ENCODE measurements at regions not wholly inside any gene's neighbourhood (a gene's known extent, or its start where the extent isn't known, plus 50 kb on each side); places are given as distances from the start of the nearest gene placed in this dataset.
"Not testable (repeated sequence)": the region's sequence is repeated elsewhere in the genome, so short reads cannot be mapped to it uniquely, and the experiment has no call there.

- DNase-seq (no peak), ATAC-seq (ENCODE audit: low FRiP score) (no peak)
- no peaks in the 10 kb centered on the region for H3K27me3 ChIP-seq (ENCODE audit: control insufficient read depth in 1 of 2, insufficient read depth in 2 of 2, low read length in 1 of 2)
- intact Hi-C loops (cut with DNase I), result loop anchor here in 1 of 2 donors (5.0 kb wide), 1 partner anchor 47 kb away; a partner anchor contains a TSS
- no peak overlapping the region for H3K4me3 ChIP-seq (ENCODE audit: low read length in 2 of 2)
- H3K27ac ChIP-seq (ENCODE audit: low read depth in 1 of 2, low read length in 2 of 2), result peak overlapping the region in 1 of 2 donors; percentile 49
- no peaks in the 10 kb centered on the region for H3K36me3 ChIP-seq (ENCODE audit: control insufficient read depth in 1 of 2, insufficient read depth in 2 of 2, low read length in 1 of 2)
- WGBS, 2 donors, result 74 to 81% methylated on average over 2 of the region's 2 CpGs
- no peaks in the 10 kb centered on the region for H3K4me1 ChIP-seq (ENCODE audit: control insufficient read depth in 1 of 2, insufficient read depth in 2 of 2, low read length in 2 of 2)
- H3K9me3 ChIP-seq (ENCODE audit: control insufficient read depth, low read length), result no peaks in the 10 kb centered on the region
Measured at GRCh38 chr11:66789097-66789890, 53.9 kb upstream of the RCE1 start.

- Histone ChIP-seq H3K4me3 (ENCODE audit: low read length in 2 of 2) (no peak overlapping the region), H3K27ac (ENCODE audit: low read depth in 1 of 2, low read length in 2 of 2) (peak overlapping the region in 1 of 2 donors; percentile 49), H3K4me1 (ENCODE audit: control insufficient read depth in 1 of 2, insufficient read depth in 2 of 2, low read length in 2 of 2) (no peaks in the 10 kb centered on the region), H3K9me3 (ENCODE audit: control insufficient read depth, low read length) (no peaks in the 10 kb centered on the region), H3K27me3 (ENCODE audit: control insufficient read depth in 1 of 2, insufficient read depth in 2 of 2, low read length in 1 of 2) (no peaks in the 10 kb centered on the region), H3K36me3 (ENCODE audit: control insufficient read depth in 1 of 2, insufficient read depth in 2 of 2, low read length in 1 of 2) (no peaks in the 10 kb centered on the region)
- 5 to 9% methylated on average over 3 of the region's 3 CpGs for WGBS, 2 donors
- ATAC-seq (ENCODE audit: low FRiP score), result peak; percentile 48
- intact Hi-C loops (cut with DNase I), result loop anchor here in 1 of 2 donors (5.0 kb wide), 1 partner anchor 46 kb away; a partner anchor contains a TSS
- no peak for DNase-seq
Measured at GRCh38 chr11:66787934-66788758, 55.1 kb upstream of the RCE1 start.

GRCh38 chr11:66784575-66784974 is 55.6 kb upstream of the SPTBN2 start:
- no peaks in the 10 kb centered on the region for H3K9me3 ChIP-seq (ENCODE audit: control insufficient read depth, low read length)
- peak; percentile 64 for ATAC-seq (ENCODE audit: low FRiP score)
- no peak overlapping the region for H3K4me3 ChIP-seq (ENCODE audit: low read length in 2 of 2)

GRCh38 chr11:66782726-66783125 is 53.7 kb upstream of the SPTBN2 start:
- WGBS, 2 donors, result 96 to 100% methylated on average over 1 of the region's 1 CpG
- intact Hi-C loops (cut with DNase I), result no loop called here

More at GRCh38 chr11:66784575-66784974, 55.6 kb upstream of the SPTBN2 start:
- no peak for DNase-seq
- H3K27ac ChIP-seq (ENCODE audit: low read depth in 1 of 2, low read length in 2 of 2), result peak overlapping the region; percentile 64 to 82
- 1 to 11% methylated on average over 1 of the region's 1 CpG for WGBS, 2 donors
- no peaks in the 10 kb centered on the region for H3K4me1 ChIP-seq (ENCODE audit: control insufficient read depth in 1 of 2, insufficient read depth in 2 of 2, low read length in 2 of 2)
- no peaks in the 10 kb centered on the region for H3K36me3 ChIP-seq (ENCODE audit: control insufficient read depth in 1 of 2, insufficient read depth in 2 of 2, low read length in 1 of 2)
- intact Hi-C loops (cut with DNase I), result no loop called here
- H3K27me3 ChIP-seq (ENCODE audit: control insufficient read depth in 1 of 2, insufficient read depth in 2 of 2, low read length in 1 of 2), result no peaks in the 10 kb centered on the region

GRCh38 chr11:66779651-66780050 is 50.6 kb upstream of the SPTBN2 start:
- H3K27ac ChIP-seq (ENCODE audit: low read depth in 1 of 2, low read length in 2 of 2); H3K4me1 ChIP-seq (ENCODE audit: control insufficient read depth in 1 of 2, insufficient read depth in 2 of 2, low read length in 2 of 2); H3K4me3 ChIP-seq (ENCODE audit: low read length in 2 of 2); ATAC-seq (ENCODE audit: low FRiP score); H3K27me3 ChIP-seq (ENCODE audit: control insufficient read depth in 1 of 2, insufficient read depth in 2 of 2, low read length in 1 of 2); H3K9me3 ChIP-seq (ENCODE audit: control insufficient read depth, low read length); DNase-seq; H3K36me3 ChIP-seq (ENCODE audit: control insufficient read depth in 1 of 2, insufficient read depth in 2 of 2, low read length in 1 of 2); intact Hi-C loops (cut with DNase I): not testable (repeated sequence)
- 93 to 97% methylated on average over 3 to 4 of the region's 4 CpGs for WGBS, 2 donors

More at GRCh38 chr11:66782726-66783125, 53.7 kb upstream of the SPTBN2 start:
- Histone ChIP-seq H3K4me1 (ENCODE audit: control insufficient read depth in 1 of 2, insufficient read depth in 2 of 2, low read length in 2 of 2) (no peaks in the 10 kb centered on the region), H3K36me3 (ENCODE audit: control insufficient read depth in 1 of 2, insufficient read depth in 2 of 2, low read length in 1 of 2) (no peaks in the 10 kb centered on the region), H3K4me3 (ENCODE audit: low read length in 2 of 2) (no peak overlapping the region), H3K27ac (ENCODE audit: low read depth in 1 of 2, low read length in 2 of 2) (no peak overlapping the region), H3K27me3 (ENCODE audit: control insufficient read depth in 1 of 2, insufficient read depth in 2 of 2, low read length in 1 of 2) (no peaks in the 10 kb centered on the region), H3K9me3 (ENCODE audit: control insufficient read depth, low read length) (no peaks in the 10 kb centered on the region)
- ATAC-seq (ENCODE audit: low FRiP score), result no peak
- no peak for DNase-seq
